Kidney capillary endothelial cell (primary cell): ENCODE measurements at regions not wholly inside any gene's neighbourhood (a gene's known extent, or its start where the extent isn't known, plus 50 kb on each side); places are given as distances from the start of the nearest gene placed in this dataset.

Experiments used
- DNase-seq: peaks from one replicate; pipeline ENCODE4 v3.0.0-alpha.2; 2018; ENCODE audit warnings: low spot score

DNA sequence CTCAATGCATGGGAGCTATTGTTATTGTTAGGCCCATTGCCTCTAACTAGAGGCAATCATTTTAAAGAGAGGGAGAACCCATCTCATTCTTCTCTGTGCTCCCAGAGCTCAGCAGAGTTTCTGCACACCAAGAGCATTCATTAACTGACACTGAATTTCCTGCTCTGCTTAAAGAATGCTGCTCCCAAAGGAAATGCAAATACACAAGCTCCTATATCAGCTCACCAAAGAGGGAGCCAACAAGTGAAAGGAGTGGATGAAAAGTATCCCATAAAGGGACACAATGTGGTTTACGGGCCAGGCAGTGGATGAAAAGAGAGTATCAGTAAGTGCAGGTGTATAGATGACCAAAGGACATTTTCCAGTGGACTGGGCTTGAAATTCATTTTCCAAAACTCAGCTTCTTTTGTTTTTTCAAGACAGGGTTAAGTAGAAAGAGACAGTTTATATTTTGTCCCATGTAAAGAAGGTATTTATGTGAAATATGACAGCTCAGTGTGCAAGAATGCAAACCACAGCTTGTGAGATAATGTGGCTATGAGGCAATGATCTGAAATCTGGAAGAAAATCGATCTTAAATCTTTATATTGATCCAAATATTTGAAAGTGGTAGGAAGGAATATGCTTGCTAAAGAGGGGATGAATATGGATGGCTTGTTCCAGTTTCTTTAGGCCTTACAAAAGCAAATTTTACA, 207.7 kb upstream of the CAMK1G start:
- DNase-seq = no peak

DNA sequence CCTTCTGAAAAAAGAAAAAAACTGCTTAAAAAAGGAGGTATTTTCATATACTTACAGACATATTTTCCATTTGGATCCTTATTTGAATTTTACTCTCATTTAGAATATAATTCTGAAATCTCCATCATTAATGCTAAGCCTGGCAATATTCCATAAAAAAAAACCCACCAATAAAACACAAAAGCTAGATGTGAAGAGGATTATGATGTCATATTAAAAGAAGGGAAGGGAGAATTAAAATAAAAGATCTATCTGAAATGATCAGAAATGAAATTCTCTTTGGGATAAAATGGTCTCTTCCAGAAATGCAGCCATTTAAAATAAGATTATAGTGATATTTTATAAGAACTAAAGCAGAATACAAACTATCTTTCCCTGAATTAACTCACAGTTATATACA, 206.7 kb upstream of the CAMK1G start:
- DNase-seq = no peak

GRCh38 chr1:209377995-209378394, 205.5 kb upstream of the CAMK1G start:
- DNase-seq = no peak

GRCh38 chr1:209379280-209379679, 204.2 kb upstream of the CAMK1G start:
- no peak for DNase-seq

DNA sequence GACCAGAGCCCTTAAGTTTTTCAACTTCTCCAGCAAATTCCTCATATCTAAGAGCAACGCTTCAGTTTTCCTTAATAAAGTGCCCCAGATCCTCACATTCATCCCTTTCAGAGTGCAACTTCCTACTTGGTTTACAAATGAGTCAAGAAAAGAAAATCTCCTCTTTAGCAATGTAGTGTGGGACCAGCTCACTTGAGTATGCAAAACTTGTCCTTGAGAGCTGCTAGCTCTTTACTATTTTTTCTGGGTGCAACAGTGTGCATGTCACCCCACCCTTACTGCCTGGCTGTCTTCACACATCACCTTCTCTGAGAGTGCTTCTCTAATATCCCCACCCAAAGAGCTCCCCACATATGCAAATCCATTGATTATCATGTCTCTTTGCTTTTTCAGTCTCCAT, 203.1 kb upstream of the CAMK1G start:
- DNase-seq = no peak

GRCh38 chr1:209382231-209383100, 201.0 kb upstream of the CAMK1G start:
- DNase-seq = no peak

DNA sequence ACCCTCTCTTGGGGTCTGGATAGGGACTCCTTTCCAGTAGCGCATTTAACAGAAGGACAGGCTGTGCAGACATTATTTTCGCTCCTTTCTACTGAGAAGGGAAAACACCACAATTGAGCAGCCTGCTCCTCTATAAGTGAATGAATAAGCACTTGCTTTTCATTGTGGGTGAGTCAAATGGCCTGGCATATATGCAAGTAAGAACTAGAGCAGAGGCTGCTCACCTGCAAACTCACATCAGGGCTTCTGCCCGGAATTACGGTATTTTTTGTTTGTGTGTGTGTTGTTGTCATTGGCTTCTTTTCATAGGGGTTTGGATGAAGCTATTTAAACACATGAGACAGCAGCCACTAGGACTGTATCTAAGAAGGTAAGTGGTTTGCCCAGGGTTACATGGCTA, 200.1 kb upstream of the CAMK1G start:
- no peak for DNase-seq

DNA sequence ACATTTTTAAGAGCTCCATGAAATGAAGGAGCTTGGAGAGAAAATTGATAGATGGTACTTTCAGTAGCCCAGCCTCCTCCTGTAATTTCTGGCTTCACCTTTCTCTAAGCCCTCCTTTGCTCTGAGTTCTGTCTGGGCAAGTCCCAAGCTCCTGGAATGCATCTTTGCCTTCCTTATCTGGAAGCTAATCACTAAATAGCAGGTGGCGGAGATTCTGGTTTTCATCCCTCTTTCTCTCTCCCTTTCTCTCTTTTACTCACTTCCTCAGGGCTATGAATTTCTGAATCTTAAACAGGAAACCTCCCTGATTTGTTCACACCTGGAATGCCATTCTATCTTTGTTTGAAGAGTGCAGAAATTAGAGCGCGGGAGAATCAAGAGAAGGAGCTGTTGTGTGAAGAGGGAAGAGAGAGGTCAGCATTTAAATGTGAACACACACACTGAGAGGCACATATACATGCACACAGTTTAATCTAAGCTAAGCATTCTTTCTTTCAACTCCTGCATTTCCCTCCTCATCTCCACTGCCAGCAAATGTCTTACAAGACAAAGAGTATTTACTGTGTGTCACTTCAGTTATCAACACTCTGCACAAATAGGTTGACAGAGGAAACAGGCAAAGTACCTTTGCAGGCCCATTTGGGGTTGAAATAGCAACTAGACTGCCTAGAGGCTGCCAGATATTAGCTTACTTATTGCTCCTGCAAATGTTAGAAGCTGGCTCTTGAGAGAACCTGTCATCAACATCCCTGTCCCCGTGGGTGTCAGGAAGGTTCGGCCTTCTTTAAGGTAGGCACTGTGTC, 199.4 kb upstream of the CAMK1G start:
- no peak for DNase-seq

DNA sequence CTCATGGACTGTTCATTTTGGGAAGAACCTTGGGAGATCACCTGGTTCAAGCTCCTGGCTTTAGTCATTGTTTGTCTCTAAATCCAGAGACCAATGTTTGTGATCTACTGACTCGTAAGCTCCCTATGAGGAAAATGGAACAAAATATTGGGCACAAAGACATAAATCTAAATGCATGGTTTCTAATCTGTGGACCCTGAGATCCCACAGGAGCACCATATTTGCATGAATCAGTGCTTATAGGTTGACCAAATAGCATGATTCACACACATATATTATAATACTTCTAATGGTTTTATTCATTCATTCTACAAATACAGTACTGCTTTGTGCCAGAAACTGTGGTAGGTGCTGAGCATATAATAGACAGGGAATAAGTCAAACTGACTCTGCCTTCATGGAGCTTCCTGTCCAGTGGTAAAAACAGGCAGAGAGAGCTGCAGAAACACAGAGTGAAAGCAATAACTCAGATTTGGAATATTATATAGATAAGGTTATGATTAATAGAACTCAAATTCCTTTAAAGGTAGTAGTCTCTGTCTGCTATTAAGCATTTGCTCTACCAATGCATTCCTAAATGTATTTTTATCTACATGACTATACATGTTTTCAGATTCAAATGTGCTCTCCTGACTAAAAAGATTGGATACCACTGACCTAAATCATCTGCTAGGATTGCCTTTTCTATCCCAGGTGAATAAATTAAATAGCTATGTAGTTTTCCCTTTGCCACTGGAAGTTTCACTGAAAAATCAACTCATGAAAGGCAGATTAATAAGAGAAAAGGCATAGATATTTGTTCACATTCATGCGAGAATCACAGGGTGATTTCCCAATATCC, 198.6 kb upstream of the CAMK1G start:
- DNase-seq = no peak

DNA sequence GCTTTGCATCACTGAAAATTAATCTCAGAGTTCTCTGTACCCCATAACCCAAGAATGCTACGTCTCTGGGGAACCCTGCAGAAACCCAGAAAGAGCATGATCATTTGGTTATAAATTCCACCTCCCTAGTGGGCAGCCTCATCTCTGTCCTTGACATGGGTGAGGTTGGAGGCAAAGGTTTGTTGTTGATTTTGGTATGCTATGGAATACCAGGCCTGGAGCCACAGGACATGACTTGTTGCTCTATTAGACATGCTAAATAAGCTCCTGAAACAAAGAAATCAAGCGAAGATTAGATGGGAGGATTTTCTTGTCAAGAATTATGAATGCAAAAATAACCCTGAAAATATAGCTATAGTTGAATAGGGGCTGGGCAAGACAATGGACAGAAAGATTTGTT, 197.4 kb upstream of the CAMK1G start:
- DNase-seq = no peak

GRCh38 chr1:209387271-209387968, 196.1 kb upstream of the CAMK1G start:
- no peak for DNase-seq

DNA sequence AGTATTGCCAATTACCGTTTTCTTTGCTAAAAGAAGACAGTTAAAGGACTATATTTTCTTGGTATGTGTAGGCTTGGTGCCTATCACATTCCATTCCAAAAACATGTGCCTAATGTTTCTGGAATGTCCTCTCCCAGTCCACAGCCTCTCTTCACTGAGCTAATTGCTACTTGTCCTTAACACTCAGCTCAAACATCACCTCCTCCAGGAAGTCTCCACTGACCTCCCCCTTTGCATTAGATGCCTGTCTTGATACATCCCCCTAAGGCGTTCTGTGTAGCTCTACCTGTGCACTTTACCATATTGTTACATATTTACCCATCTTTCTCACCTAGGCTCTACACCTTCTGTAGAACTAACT, 195.6 kb upstream of the CAMK1G start:
- DNase-seq = no peak

- no peak for DNase-seq
Measured at GRCh38 chr1:209388358-209388757, 195.2 kb upstream of the CAMK1G start.

DNA sequence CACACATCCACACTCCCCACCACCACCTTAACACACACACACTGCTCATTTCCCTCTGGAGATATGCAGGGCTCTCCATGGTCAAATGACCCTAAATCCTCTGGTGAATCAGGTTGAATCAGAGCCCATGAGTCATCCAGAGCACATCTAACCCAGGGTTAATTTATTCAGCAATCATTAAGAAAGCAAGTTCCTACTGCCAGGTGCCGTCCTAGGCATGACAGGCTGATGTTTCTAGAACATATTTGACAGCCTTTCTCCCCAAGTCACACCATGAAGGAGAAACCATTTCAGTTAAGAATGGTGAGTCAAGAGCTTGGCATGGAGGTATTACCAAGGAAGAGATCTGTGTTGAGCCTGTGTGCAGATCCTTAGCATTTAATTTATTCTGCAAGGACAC, 194.3 kb upstream of the CAMK1G start:
- DNase-seq = peak; percentile 23

- DNase-seq = no peak
Measured at GRCh38 chr1:209389975-209390374, 193.5 kb upstream of the CAMK1G start.

DNA sequence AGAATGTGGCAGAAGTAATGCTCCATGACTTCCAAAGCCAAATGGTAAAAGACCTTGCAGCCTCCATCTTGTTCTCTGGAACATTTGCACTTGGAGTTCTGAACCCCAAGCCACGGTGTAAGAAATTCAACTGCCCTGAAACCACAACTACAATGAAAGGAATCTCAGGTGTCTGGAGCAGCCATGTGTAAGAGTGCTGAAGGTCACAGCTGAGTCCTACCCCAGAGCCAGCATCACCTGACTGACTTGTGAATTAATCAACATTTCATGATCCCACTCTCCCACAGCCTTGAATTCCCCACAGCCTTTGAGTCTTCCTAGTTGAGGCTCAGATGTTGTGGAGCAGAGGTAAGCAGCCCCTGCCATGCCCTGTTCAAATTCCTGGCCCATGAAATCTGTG, 192.8 kb upstream of the CAMK1G start:
- no peak for DNase-seq

DNA sequence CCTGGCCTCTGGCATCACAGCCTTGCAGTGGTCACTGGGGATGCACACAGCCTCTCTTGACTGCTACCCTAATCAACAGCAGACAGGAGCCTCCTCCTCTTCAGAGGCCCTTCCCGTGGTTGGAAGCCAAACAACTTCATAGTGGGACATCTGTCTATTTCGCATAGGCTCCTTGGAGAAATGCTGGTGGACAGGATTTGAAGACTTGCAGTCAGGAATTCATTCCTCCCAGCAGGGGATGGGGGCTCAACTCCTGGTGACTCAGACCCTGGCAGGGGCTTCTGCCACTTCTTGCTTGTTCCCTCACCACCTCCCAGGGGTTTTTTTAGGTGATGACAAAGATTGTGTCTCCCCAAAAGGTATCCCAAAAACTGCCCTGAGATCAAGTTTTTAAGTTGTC, 191.7 kb upstream of the CAMK1G start:
- no peak for DNase-seq

- no peak for DNase-seq
Measured at GRCh38 chr1:209395169-209395568, 188.3 kb upstream of the CAMK1G start.

DNA sequence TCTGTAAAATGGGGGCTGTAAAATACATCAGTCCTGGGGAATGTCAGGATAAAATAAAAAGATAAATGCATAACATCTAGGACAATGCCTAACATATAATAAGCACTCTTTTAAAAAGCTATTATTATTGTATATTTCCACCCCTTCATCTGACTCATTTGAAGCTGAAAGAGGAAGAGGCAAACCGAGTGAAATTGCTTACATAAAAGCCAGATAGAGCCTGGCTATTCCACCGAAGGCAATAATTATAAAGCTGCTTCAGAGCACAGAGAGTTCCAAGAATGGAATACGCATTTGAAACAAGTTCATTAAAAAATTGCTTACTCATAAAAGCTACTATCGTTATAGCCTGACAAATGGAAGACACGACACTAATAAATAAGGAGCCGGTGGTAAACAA, 186.1 kb upstream of the CAMK1G start:
- no peak for DNase-seq

DNA sequence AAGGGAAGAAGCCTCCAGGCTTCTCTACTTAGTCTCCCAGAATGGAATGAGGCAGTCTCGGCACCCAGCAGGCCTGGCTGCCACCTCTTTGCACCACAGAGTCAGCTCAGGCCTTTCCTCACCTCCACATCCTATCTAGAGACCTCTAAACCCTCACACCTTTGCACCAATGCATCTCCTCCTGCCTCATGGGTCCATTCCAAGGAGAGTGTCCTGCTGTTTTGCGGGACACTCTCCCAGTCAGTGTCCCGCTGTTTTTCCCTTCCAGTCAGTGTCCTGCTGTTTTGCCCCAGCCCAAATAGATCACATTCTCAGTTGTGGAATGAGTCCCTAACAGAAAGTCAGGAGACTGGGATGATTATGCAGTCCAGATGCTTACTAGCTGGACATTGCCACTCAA, 185.6 kb upstream of the CAMK1G start:
- DNase-seq = no peak

DNA sequence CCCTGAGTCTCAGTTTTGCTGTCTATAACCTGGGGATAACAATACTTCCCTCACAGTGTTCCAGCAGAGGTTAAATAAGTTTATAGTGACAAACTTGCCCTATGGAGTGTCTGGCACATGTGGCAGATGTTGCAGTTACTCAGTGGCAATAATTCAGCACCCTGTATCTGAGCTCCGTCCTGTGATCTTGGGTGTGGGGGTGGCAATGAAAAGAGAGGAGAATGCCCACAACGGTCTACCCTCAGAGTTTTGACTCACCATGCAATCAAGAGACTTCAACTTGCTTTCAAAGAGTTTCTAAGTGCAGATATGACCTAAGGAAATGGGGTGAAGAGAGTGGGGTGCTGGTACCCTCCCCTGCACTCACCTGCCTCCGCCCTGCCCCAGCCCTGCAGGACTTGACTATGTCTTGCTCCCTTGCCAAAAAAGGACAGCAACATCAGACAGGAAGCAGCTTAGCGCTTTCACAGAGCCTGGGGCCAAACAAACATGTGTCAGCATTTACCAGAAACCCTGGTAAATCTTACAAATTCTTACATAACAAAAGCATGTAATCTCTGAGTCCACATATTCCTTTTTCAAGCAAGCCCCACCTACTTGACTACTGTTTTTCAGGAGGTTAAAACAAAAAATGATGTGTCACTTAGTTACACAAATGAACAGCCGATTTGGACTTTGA, 185.1 kb upstream of the CAMK1G start:
- no peak for DNase-seq
